H1 (cell line): ENCODE measurements at regions not wholly inside any gene's neighbourhood (a gene's known extent, or its start where the extent isn't known, plus 50 kb on each side); places are given as distances from the start of the nearest gene placed in this dataset.

Experiments
- CTCF ChIA-PET: fragments of 300-600 bp; sonication (Branson Sonifier 250); formaldehyde crosslinking; loops from one replicate; lab custom pipeline; 2021; ENCODE audit not compliant: partially characterized antibody; lab: Charles Lee
- POLR2A ChIA-PET: fragments of 300-600 bp; sonication (Branson Sonifier 250); formaldehyde crosslinking; loops from one replicate; lab custom pipeline; 2021; ENCODE audit warnings: inconsistent platforms; ENCODE audit not compliant: partially characterized antibody; lab: Charles Lee
- DNase-seq, 2 experiments: peaks; one replicate each; pipeline versions ENCODE4 v3.0.0 to v3.0.0-alpha.2; 2010 to 2022; ENCODE audit warnings: low spot score in 2 of 2, low read depth in 1 of 2, mixed read lengths in 1 of 2
- FAIRE-seq: peaks from 2 replicates; lab custom pipeline; 2011; peaks lifted over from hg19 to GRCh38; lab: Jason Lieb, UNC
- H2AFZ ChIP-seq: 2 replicates; pipeline ENCODE4 v1.8.1; 2012; ENCODE audit warnings: low read length, inconsistent platforms
- H2AK5ac ChIP-seq: 2 replicates; pipeline ENCODE4 v1.6.1; 2013; ENCODE audit warnings: low read depth, low read length
- H2BK120ac ChIP-seq: replicated peaks from 2 replicates; pipeline ENCODE3; 2013; ENCODE audit warnings: low read depth, low read length, inconsistent platforms
- H2BK12ac ChIP-seq: 2 replicates; pipeline ENCODE4 v1.6.1; 2013; ENCODE audit warnings: low read depth, low read length
- H2BK15ac ChIP-seq: 2 replicates; pipeline ENCODE4 v1.6.1; 2013; ENCODE audit warnings: low read length
- H2BK20ac ChIP-seq: 2 replicates; pipeline ENCODE4 v1.6.1; 2013; ENCODE audit warnings: low read length
- H2BK5ac ChIP-seq: 2 replicates; pipeline ENCODE4 v1.6.1; 2013; ENCODE audit warnings: low read depth, low read length
- H3K14ac ChIP-seq: 2 replicates; pipeline ENCODE4 v1.6.1; 2013; ENCODE audit warnings: inconsistent platforms; ENCODE audit not compliant: insufficient read length
- H3K18ac ChIP-seq: 2 replicates; pipeline ENCODE4 v1.6.1; 2013; ENCODE audit warnings: low read length; ENCODE audit errors: extremely low read depth
- H3K23ac ChIP-seq: 2 replicates; pipeline ENCODE4 v1.6.1; 2013; ENCODE audit warnings: inconsistent platforms; ENCODE audit not compliant: insufficient read length
- H3K23me2 ChIP-seq: 2 replicates; pipeline ENCODE4 v1.6.1; 2013; ENCODE audit warnings: low read depth, low read length
- H3K27ac ChIP-seq: 2 replicates; pipeline ENCODE4 v1.6.1; 2011; ENCODE audit warnings: low read depth, low read length, inconsistent platforms
- H3K27me3 ChIP-seq, 4 experiments: replicated peaks in 1 of 4; 1 replicate in 1 of 4; 2 replicates in 3 of 4; pipeline versions ENCODE4 v1.6.1 to v1.8.1; 2011 to 2013; ENCODE audit warnings: low read length in 3 of 4, mild to moderate bottlenecking in 3 of 4, inconsistent platforms in 2 of 4, mixed read lengths in 2 of 4, moderate library complexity in 1 of 4; ENCODE audit not compliant: control insufficient read depth in 3 of 4, insufficient read depth in 3 of 4; ENCODE audit errors: extremely low read depth in 1 of 4
- H3K36me3 ChIP-seq, 4 experiments: 2 replicates each; pipeline versions ENCODE4 v1.6.1 to v1.8.1; 2011 to 2013; ENCODE audit warnings: mild to moderate bottlenecking in 4 of 4, low read length in 3 of 4, moderate library complexity in 2 of 4, control low read depth in 1 of 4, inconsistent platforms in 1 of 4; ENCODE audit not compliant: insufficient read depth in 4 of 4, control insufficient read depth in 2 of 4
- H3K4ac ChIP-seq: replicated peaks from 2 replicates; pipeline ENCODE3; 2013; ENCODE audit warnings: low read length, low read depth, mixed read lengths, inconsistent platforms; ENCODE audit not compliant: insufficient read length
- H3K4me1 ChIP-seq, 4 experiments: replicated peaks in 1 of 4; 1 replicate in 1 of 4; 2 replicates in 3 of 4; pipeline versions ENCODE4 v1.6.1 to v1.8.1; 2011 to 2013; ENCODE audit warnings: low read length in 3 of 4, inconsistent platforms in 2 of 4, mixed read lengths in 1 of 4; ENCODE audit not compliant: insufficient read depth in 4 of 4, control insufficient read depth in 3 of 4
- H3K4me2 ChIP-seq, 2 experiments: 2 replicates each; pipeline versions ENCODE4 v1.6.1 to v1.8.1; 2011 to 2013; ENCODE audit warnings: low read depth in 2 of 2, low read length in 2 of 2, control low read depth in 1 of 2, inconsistent platforms in 1 of 2, mild to moderate bottlenecking in 1 of 2; ENCODE audit not compliant: insufficient read depth in 1 of 2
- H3K4me3 ChIP-seq, 4 experiments: fragments of 200-600, 300-600 bp in 1 of 4; sonication (generic), shearing (Covaris generic), sonication (Bioruptor Twin) in 1 of 4; 2 replicates each; pipeline versions ENCODE4 v1.5.1 to v1.8.1; 2011 to 2016; ENCODE audit warnings: low read length in 4 of 4, low read depth in 3 of 4, control low read depth in 2 of 4, inconsistent platforms in 2 of 4, mild to moderate bottlenecking in 2 of 4, mixed read lengths in 1 of 4, moderate library complexity in 1 of 4; ENCODE audit not compliant: insufficient read depth in 2 of 4; ENCODE audit errors: extremely low read depth in 1 of 4
- H3K56ac ChIP-seq: replicated peaks from 2 replicates; pipeline ENCODE3; 2013; ENCODE audit warnings: low read depth, mild to moderate bottlenecking, mixed read lengths, low read length, inconsistent platforms; ENCODE audit not compliant: insufficient read length
- H3K79me1 ChIP-seq: 2 replicates; pipeline ENCODE4 v1.6.1; 2013; ENCODE audit warnings: low read depth, low read length, control low read depth
- H3K79me2 ChIP-seq, 2 experiments: 2 replicates each; pipeline versions ENCODE4 v1.6.1 to v1.8.1; 2012 to 2013; ENCODE audit warnings: low read length in 2 of 2, mild to moderate bottlenecking in 2 of 2, inconsistent platforms in 1 of 2; ENCODE audit not compliant: insufficient read depth in 2 of 2, control insufficient read depth in 1 of 2
- H3K9ac ChIP-seq, 4 experiments: replicated peaks in 1 of 4; 1 replicate in 1 of 4; 2 replicates in 3 of 4; pipeline versions ENCODE4 v1.6.1 to v1.8.1; 2011 to 2013; ENCODE audit warnings: low read depth in 3 of 4, low read length in 3 of 4, control low read depth in 2 of 4, mild to moderate bottlenecking in 2 of 4, moderate library complexity in 2 of 4, inconsistent platforms in 1 of 4; ENCODE audit errors: extremely low read depth in 1 of 4
- H3K9me3 ChIP-seq, 2 experiments: 2 replicates each; pipeline versions ENCODE4 v1.6.1 to v1.8.1; 2012 to 2013; ENCODE audit warnings: mild to moderate bottlenecking in 2 of 2, moderate library complexity in 2 of 2, control low read depth in 1 of 2, inconsistent platforms in 1 of 2, low read depth in 1 of 2, low read length in 1 of 2, mixed read lengths in 1 of 2; ENCODE audit not compliant: insufficient read depth in 2 of 2
- H4K20me1 ChIP-seq, 2 experiments: replicated peaks in 1 of 2; 2 replicates each; pipeline versions ENCODE3 to v1.8.1; 2011 to 2013; ENCODE audit warnings: inconsistent platforms in 2 of 2, low read length in 2 of 2, mild to moderate bottlenecking in 1 of 2; ENCODE audit not compliant: insufficient read depth in 2 of 2, control insufficient read depth in 1 of 2
- H4K5ac ChIP-seq: 2 replicates; pipeline ENCODE4 v1.6.1; 2013; ENCODE audit warnings: low read length, low read depth, mixed read lengths, inconsistent platforms; ENCODE audit not compliant: insufficient read length
- H4K8ac ChIP-seq: 2 replicates; pipeline ENCODE4 v1.8.0; 2013; ENCODE audit warnings: mild to moderate bottlenecking, moderate library complexity, low read length, inconsistent platforms; ENCODE audit not compliant: insufficient read depth; ENCODE audit errors: extremely low read depth
- H4K91ac ChIP-seq: replicated peaks from 2 replicates; pipeline ENCODE3; 2013; ENCODE audit warnings: low read length, mixed read lengths, inconsistent platforms; ENCODE audit not compliant: insufficient read length
- EGR1 ChIP-seq: IDR thresholded peaks from 2 replicates; pipeline ENCODE4 v1.6.1; 2011; ENCODE audit warnings: low read depth, low read length, borderline replicate concordance
- EZH2 ChIP-seq: fragments of 200-600 bp; sonication (generic); IDR thresholded peaks from 2 replicates; pipeline ENCODE4 v1.7.1; 2012; ENCODE audit warnings: low read depth, mild to moderate bottlenecking, moderate library complexity, low read length, inconsistent platforms; ENCODE audit not compliant: severe bottlenecking
- HDAC2 ChIP-seq, 2 experiments: fragments of 300-600 bp in 1 of 2; sonication (generic) in 1 of 2; IDR thresholded peaks; 2 replicates each; pipeline ENCODE4 v1.6.1; 2011 to 2012; ENCODE audit warnings: low read depth in 2 of 2, low read length in 2 of 2, mild to moderate bottlenecking in 2 of 2, moderate library complexity in 2 of 2, borderline replicate concordance in 1 of 2, inconsistent platforms in 1 of 2
- JUN ChIP-seq: IDR thresholded peaks from 2 replicates; pipeline ENCODE4 v1.6.1; 2011; ENCODE audit warnings: low read depth, mild to moderate bottlenecking, improper control_type of control experiment, low read length
- MAFK ChIP-seq: IDR thresholded peaks from 2 replicates; pipeline ENCODE4 v1.6.1; 2012; ENCODE audit warnings: low read depth, mild to moderate bottlenecking, improper control_type of control experiment, low read length
- RXRA ChIP-seq: IDR thresholded peaks from 2 replicates; pipeline ENCODE4 v1.6.1; 2011; ENCODE audit warnings: low read depth, mild to moderate bottlenecking, low read length, moderate library complexity; ENCODE audit not compliant: insufficient read depth
- SAP30 ChIP-seq: fragments of 300-600 bp; sonication (generic); IDR thresholded peaks from 2 replicates; pipeline ENCODE4 v1.7.1; 2012; ENCODE audit warnings: low read length, moderate library complexity, mild to moderate bottlenecking, inconsistent platforms; ENCODE audit not compliant: insufficient read depth, insufficient replicate concordance
- SP2 ChIP-seq: IDR thresholded peaks from 2 replicates; pipeline ENCODE4 v1.6.1; 2012; ENCODE audit warnings: mild to moderate bottlenecking, low read length, inconsistent platforms
- TAF1 ChIP-seq: IDR thresholded peaks from 2 replicates; pipeline ENCODE4 v1.6.1; 2011; ENCODE audit warnings: mild to moderate bottlenecking, low read depth, low read length
- ZNF274 ChIP-seq: IDR thresholded peaks from 2 replicates; pipeline ENCODE4 v1.7.0; 2012; ENCODE audit warnings: low read length, borderline replicate concordance; ENCODE audit errors: extremely low read depth

DNA sequence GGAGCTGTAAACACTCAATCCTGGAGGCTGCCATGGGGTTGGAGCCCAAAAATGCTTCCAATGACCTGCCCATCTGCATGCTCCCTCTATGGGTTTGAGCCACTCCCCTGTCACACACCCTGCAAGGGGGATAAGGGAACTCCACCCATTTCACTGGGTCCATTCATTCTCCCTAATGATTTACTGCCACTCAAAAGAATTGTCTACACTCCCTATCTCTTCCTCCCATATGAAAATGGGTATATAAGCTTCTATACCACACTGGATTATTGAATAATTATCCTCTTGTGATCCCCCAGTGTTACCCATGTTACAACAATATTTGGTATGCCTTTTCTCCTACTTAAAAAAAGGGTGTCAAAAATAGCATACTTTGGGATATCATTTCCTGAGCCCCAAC lies 260.8 kb upstream of the CCDC196 start:
- no peak overlapping the region for H3K14ac ChIP-seq
- no peak overlapping the region for H4K91ac ChIP-seq
- H2BK20ac ChIP-seq = no peak overlapping the region
- TF ChIP-seq EZH2 (no peak), MAFK (no peak), SP2 (no peak), SAP30 (no peak), HDAC2 (IDR thresholded peaks at IDR 0.05; ENCODE audit: borderline replicate concordance in 1 of 2, low read depth in 2 of 2, low read length in 2 of 2) (no peak), JUN (no peak), RXRA (no peak), ZNF274 (no peak), TAF1 (no peak), EGR1 (no peak)
- H4K8ac ChIP-seq = no peak overlapping the region
- H3K4me2 ChIP-seq = no peak overlapping the region
- H2BK12ac ChIP-seq = no peak overlapping the region
- H3K27ac ChIP-seq = no peak overlapping the region
- H3K9ac ChIP-seq = no peak overlapping the region
- H3K79me2 ChIP-seq = no peaks in the 10 kb centered on the region
- no peak overlapping the region for H2BK15ac ChIP-seq
- H3K4me3 ChIP-seq = no peak overlapping the region
- no peaks in the 10 kb centered on the region for H4K20me1 ChIP-seq
- H2BK120ac ChIP-seq = no peak overlapping the region
- H3K9me3 ChIP-seq = peaks cover 0 to 6% of the 10 kb centered on the region in 2 experiments; a peak in 1 of 4 replicates
- no peak overlapping the region for H2BK5ac ChIP-seq
- no peaks in the 10 kb centered on the region for H3K23me2 ChIP-seq
- DNase-seq = no peak
- H3K56ac ChIP-seq = no peak overlapping the region
- no peak for FAIRE-seq
- H2AFZ ChIP-seq = no peak overlapping the region
- ChIA-PET CTCF (no interaction called here), POLR2A (no interaction called here)
- no peak overlapping the region for H3K23ac ChIP-seq
- H3K36me3 ChIP-seq = no peaks in the 10 kb centered on the region
- no peak overlapping the region for H3K18ac ChIP-seq
- no peak overlapping the region for H3K4ac ChIP-seq
- H4K5ac ChIP-seq = no peak overlapping the region
- no peaks in the 10 kb centered on the region for H3K27me3 ChIP-seq
- H3K4me1 ChIP-seq = no peaks in the 10 kb centered on the region
- no peaks in the 10 kb centered on the region for H3K79me1 ChIP-seq
- H2AK5ac ChIP-seq = no peak overlapping the region
